ENCODE measurements at regions not wholly inside any gene's neighbourhood (a gene's known extent, or its start where the extent isn't known, plus 50 kb on each side); places are given as distances from the start of the nearest gene placed in this dataset.
"Not testable (repeated sequence)": the region's sequence is repeated elsewhere in the genome, so short reads cannot be mapped to it uniquely, and the experiment has no call there.

DNA sequence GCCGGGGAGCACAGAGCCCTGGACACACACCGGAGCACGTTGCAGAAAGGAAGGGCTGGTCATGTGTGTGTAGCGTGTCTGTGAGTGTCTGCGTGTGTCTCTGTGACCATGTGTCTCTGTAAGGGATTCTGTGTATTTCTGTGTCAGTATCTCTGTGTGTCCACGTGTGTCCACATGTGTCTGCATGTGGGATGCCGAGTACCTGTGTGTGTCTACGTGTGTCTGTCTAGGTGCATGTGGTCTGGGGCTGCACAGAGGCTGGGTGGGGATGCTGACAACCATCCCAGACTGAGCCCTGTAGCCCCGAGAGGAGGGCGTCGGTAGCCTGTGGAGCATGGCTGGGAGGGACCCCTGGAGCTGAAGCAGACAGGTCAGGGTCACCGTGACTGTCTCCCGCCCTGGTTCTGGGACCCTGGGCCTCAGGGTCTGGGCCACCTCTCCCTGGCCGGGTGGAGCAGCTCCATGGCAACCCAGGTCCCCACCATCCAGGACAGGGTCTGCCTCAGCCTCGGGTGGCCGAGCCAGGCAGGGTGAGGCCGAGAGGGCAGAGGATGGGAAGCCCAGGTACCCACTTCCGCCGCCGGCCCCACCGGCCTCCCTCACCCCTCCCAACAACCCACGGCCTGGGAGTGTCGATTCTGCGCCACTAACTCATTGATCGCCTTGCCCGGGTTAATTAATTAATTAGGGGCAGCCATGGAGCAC lies 122.7 kb downstream of the FAM53A start:
- DNase-seq (ENCODE audit: low read depth), result no peak

DNA sequence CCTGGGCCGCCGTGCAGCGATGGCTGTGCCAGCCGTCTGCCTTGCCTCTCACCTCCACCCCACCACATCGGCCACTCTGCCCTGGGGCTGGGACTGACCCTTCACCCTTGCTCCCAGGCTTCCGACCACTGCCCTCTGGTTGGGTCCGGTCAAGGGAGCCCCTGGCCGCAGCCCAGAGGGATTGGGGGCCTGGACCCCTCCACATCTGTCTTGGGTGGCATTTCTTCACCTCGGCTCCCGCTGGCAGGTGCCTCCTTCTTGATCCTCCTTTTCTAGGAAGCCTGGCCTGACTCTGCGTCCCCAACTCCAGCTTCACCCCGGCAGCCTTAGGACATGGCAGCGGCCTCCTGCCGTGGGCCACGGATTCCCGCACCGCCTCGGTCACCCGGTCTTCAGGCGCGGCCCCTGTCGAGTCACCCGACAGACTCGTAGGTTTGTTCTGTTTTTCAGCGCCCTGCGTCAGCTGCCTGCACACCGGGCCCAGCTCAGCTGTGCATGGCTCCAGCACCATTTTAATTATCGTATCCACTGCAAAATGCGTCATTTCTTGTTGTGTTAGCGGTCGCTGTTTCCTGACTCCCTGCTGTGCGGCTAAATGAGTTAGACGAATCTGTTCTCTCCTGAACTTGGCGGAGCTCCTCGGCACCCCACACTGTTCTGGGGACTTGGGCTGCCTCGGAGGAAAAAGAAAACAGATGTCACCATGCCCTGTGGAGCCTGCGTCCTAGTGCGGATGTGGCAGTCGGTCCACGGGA lies 124.0 kb downstream of the FAM53A start:
- no peak for DNase-seq (ENCODE audit: low read depth)

DNA sequence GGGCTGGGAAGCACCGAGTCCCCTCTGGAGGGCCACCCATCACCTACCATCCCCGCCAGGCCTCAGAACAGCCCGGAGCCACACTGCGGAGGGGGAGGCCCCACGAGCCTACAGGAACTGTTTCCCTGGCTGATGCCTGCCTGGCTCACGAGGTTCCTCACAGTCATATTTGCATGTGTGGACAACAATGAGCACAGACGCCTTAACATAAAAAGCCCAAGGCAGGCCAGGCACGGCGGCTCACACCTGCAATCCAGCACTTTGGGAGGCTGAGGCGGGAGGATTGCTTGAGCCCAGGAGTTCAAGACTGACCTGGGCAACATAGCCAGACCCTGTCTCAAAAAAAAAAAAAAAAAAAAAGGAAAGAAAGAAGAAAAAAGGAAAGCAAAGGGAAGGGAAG lies 125.9 kb downstream of the FAM53A start:
- no peak for DNase-seq (ENCODE audit: low read depth)

DNA sequence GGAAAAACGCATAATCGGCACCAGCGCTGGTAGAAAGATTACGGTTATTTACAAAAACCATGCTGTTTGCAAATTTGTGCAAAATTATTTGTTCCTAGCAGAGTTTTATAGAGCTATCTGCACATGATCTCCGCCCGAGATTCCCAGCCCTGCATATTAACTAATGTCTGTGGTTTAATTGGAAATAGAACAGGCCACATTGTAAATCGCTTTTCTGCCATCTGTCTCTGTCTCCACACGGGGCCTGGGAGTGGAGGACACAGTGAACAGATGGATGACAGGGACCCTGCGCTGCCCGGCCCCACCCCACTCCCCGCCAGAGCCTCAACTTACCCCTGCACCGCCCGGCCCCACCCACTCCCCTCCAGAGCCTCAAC lies 126.9 kb downstream of the FAM53A start:
- DNase-seq (ENCODE audit: low read depth), result no peak

DNA sequence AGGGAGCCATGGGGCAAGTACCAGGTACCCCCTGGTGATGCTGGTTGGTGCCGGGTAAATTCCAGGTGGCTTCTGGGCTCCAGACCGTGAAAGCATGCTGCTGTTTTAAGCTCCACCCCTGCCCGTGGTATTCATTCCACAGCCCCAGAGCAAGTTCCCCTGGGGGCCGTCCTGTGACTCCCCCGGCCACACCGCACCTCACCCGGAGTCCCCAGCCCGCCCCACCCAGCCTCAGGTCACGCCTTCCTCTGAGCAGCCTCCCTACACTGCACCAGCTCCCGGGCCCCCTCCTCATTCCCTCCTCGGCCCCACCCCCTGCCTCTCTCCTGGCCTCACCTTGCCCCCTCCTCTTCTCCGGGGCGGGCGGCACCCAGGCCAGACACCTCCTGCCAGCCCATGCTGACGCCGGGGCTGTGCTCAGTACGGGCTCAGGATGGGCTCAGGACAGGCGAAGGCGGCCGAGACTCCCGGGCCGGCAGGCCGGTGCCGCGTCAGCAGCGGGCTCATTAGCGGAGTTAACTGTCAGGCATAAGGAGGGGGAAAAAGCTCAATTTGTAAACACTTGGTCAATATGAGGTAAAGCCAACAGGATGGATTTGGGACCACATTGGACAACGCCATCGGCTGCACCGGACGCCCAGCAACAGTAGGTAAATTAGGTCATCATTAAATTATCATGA lies 127.4 kb downstream of the FAM53A start:
- no peak for DNase-seq (ENCODE audit: low read depth)

DNA sequence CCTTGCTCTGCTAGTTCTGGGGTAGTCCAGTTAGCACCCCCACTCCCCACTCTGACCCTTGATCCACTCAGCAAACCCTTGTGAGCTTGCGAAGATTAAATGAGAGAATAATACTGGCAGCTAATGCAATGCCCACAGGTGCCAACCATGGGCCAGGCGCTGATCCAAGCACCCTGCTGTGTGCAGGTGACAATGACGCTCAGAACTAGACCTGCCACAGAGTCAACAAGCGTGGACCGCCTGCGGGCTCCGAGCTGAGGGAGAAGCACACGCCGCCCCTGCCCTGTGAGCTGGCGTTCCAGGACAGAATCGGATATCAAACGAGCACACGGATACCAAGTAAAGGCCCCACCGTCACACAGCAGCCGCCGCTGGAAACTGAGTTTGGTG lies 129.2 kb downstream of the FAM53A start:
- DNase-seq (ENCODE audit: low read depth), result no peak

DNA sequence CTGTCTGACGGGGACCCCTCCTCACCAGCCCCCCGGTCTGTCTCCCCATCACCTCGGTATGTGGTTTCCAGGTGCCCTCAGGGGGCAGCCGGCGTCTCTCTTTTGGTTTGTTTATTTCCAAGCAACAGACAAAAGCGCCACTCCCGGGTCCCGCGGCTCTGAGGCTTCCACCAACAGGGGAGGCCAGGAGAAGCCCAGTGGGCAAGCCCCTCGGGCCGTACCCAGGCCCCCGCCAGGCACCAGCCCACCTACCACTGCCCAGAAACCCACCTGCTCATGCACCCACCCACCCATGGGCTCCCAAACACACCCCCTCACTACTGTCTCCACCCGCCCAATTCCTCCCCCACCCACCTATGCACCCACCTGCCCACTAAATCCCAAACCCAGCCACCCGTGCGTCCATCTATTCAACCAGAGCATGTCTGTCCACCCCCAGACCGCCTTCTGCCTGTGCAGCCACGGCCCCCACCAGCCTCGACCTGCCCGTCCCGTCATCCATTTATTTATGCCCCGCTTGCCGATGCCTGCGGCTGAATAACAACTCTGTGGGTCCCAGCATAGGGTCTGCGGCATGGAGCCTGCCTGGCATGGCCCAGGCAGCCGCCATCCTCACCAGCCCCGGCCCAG lies 129.8 kb downstream of the FAM53A start:
- no peak for DNase-seq (ENCODE audit: low read depth)

DNA sequence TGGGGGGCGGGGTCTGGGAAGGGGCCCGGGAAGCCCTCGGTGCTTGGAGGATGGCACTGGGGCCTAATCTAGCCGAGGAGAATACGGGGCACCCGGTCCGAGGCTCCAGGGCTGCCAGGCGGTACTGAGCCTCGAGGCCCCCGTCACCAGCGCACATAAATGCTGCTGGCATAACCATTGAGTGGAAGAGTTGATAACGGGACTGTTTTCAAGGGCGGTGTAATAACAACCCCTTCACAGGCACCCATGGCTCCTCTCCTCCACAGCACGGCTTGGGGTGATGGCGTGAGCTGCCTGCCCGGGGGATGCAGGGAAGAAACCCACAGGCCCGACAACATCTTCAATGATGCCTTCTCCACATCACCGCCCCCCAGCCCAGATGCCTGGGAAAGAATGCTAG lies 130.7 kb downstream of the FAM53A start:
- DNase-seq (ENCODE audit: low read depth), result no peak

DNA sequence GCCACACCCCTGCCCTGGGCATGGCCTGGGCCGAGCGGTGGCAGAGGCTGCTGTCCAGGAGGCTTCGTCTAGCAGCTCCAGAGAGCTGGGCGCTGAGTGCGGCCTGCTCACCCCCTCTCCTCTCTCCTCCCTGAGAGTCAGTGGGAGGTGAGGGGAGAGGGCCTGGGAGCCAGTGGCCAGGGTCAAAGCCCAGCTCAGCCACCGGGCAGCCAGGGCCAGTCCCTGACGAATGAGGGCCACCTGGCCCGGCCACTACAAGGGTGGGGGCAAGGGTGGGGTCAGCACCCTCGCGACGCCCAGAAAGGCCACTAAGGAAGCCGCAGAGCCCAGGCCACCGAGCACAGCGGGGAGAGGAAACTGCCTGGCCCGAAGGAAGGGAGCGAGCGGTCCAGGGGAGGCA lies 131.7 kb downstream of the FAM53A start:
- no peak for DNase-seq (ENCODE audit: low read depth)

DNA sequence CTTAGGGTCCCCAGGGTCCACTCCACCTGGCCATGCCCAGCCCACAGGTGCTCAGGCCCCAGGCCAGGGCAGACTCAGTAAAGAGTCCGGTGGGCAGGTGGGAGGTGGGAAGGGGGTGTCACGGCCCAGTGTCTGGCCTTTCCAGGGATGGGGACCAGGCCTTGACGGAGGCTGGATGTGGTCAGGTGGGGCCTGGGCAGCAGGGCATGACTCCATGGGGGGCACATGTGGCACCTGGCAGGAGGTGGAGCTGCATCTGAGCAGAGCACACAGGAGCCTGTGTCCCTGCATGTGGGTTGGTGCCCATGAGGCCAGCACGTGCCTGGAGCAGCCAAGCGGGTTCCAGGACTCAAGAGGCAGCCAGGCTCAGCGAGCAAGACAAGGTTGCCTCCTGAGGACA lies 132.9 kb downstream of the FAM53A start:
- DNase-seq (ENCODE audit: low read depth), result no peak

DNA sequence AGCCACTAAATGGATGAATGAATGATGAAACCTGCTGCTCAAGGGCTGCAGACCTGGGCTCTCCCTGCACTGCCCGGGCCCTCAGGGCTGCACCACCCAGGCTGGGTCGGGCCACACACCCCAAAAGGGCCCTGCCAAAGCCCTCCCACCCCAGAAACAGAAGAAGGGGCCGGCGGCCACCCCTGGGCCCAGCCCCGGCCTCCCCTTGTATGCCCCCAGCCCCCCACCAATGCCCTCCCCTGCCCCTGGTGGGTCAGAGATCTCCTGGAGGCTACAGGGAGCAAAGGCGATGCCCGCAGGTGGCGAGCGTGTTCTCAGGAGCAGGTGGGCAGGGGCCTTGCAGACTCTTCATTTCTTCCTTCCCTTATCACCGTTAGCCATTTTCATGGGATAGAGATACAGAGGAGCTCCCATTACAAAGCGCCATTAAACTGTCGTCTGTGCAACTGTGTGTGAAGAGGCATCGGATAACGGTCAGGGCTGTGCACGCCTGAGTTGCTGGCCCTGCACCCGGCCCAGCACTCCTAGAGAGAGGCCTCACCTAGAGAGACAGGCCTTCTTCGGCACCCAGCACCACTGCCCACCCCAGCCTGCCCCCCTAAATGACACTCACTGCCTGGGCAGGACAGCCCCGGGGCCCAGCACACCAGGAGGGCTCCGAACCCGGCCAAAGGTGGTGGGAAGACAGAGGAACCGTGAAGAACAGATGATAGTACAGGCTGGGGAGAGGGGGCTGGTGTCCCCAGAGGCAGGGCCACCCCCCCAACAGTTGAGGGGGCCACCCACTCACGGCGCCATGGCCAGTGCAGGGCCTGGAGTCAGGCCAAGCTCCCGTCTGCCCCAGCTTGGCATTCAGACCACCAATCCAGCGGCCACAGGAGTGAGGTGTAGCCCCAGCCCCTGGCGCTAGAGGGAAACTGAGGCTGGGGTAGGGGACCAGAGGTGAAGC lies 133.7 kb downstream of the FAM53A start:
- no peak for DNase-seq (ENCODE audit: low read depth)

DNA sequence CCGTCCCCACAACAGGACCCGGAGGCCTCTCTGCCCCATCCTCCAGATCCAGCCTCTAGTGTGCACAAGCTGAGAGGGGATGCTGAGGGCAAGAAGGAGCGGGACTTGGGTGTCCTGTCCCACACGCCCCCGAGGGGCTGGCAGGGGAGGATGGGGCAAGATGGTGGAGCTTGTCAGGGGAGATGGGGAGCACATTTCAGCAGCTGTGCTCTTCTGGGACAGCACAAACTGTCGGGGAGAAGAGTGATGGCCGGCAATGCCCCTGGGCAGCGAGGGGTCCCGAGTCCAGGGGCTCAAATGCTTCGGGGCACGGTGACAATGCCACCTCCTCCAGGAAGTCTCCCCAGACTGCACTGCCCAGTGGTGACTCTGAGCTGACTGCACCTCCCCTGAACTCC lies 134.5 kb downstream of the FAM53A start:
- no peak for DNase-seq (ENCODE audit: low read depth)

DNA sequence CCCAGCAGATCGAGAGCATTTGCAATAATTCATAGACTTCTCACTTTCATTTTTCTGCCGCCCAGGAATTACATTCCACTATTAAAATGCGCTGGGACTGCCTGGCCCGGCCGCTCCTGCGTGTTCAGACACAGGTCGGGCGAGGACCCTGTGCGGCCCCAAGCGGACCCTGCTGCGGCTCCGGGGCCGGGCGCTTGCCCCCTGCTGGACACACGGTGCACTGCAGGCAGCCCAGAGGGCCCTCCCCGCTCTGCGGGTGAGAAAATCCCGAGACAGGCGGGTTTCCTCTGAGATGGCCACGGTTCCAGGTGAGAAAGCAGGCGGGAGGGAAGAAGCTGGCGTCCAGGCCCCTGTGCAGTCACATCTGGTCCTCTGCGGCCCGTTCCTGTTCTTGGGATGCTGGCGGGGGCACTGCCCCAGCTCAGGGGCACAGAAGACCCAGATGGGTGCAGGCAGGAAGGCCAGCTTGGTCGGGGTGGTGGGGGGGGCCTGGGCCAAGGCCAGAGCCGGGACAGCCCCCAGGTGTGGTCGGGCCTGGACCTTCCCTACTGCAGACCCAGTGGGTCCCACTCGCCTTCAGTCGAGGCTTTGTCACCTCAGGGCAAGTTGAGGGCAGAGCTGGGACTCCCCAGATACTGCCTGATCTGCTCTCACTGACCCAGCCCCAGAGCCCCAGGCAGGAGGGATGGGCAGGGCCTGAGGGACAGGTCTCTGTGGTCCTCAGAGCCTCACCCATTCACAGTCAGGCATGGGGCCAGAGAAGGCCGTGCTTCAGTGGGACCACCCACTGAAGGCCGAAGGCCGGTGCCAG lies 135.1 kb downstream of the FAM53A start:
- peak; percentile 42 for DNase-seq (ENCODE audit: low read depth)

DNA sequence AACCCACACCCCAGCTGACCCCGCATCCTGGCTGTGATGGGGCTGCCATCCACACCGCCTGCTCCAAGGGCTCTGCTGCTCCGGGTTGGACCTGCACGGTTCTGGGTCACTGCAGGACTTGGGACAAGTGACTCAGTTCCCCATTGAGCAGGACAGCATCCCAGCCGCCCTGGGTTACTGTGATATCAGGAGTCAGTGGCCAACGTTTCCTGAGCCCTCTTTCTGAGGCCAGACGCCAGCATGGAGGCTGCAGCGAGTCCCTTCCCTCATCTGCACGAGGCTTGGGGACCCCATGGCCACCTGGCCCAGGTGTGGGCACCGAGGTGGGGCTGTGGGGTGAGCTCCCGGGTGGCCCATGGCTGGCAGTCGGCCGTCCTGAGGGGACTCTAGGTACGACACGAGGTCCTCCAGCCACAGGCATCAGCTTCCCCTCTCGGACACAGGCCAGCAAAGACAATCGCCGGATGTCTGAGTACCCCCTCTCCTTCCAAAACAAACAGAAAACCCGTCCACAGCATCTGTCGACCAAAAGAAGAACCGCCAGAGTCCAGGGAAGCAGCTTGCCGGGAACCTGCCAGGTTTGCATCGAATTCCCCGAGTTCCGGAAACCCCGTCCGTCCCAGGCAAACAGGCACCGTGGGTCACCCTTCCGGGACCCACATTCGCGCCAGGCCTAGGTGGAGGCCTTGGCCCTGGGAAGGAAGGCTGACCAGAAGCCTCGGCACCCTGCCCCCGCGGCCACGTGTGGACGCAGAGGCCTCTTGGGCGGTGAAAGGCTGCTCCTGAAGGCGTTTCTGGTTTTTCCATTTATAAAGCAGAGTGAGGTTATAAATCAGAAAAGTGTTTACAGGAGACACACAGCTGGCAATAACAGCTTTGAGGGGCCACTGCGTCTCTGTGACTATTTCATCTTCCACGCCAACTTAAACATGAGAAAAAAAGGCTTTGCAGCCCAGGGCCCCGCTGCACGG lies 136.0 kb downstream of the FAM53A start:
- DNase-seq (ENCODE audit: low read depth), result no peak

DNA sequence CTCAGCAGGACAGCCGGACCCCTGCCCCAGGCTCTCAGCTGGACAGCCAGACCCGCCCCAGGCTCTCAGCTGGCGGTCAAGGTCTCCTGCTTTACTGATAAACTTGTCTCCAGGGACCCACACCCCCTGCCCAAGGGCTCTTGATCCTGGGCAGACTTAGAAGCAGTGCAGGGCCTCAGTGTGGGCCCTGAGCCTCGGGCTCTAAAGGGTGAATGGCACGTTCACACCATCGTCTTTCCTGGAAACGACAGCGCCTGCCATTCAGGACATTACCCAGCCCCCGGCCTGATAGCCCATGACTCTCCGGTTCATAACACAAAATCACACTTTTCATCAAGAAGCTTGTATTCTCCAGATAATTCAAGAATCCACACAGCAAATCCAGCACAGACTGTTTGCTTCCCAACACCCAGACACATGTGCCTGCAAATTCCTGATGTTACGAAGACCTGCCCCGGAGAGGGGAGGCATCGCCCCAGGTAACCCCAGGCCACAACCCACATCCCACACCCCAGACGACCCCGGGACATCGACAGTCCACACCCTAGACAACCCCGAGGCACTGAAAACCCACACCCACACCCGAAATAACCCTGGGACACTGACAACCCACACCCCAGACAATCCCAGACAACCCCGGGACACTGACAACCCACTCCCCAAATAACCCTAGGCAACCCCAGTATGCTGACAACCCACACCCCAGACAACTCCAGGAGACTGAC lies 136.8 kb downstream of the FAM53A start:
- no peak for DNase-seq (ENCODE audit: low read depth)

DNA sequence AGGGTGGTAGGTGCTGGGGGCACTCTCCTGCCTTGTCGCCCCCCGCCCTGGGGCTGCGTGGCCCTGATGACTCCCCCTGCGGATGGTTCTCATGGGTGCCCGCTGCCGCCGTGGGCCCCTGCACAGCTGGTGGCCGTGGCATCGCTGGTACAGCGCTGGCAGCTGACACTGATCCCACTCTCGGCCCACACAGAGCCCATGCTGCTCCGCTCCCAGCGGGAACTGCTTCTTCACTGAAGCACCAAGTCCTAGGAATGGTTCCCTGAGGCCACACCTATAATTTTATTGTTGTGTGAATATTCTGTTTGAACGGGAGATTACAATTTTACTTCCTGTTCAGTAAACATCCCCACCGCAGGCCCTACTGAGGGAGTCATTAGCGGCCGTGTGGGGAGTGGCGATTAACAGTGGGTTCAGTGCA lies 138.6 kb upstream of the NKX1-1 start:
- no peak for DNase-seq (ENCODE audit: low read depth)

DNA sequence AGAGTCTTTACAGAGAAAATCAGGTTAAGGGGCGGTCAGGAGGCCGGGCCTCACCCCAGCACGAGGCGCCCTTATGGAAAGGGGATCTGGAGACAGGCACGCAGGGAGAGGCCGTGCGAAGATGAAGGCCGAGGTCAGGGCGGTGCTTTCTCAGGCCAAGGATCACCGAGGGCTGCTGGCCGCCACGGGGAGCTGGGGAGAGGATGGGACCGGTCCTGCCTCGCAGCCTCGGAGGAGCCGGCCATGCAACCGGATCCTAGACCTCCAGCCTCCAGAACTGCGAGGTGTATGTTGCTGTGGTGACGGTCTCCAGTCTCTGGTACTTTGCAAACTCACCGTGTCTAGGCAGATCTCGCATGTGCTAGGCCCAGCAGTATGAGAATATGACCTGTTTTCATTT lies 138.2 kb upstream of the NKX1-1 start:
- not testable (repeated sequence) for DNase-seq (ENCODE audit: low read depth)

DNA sequence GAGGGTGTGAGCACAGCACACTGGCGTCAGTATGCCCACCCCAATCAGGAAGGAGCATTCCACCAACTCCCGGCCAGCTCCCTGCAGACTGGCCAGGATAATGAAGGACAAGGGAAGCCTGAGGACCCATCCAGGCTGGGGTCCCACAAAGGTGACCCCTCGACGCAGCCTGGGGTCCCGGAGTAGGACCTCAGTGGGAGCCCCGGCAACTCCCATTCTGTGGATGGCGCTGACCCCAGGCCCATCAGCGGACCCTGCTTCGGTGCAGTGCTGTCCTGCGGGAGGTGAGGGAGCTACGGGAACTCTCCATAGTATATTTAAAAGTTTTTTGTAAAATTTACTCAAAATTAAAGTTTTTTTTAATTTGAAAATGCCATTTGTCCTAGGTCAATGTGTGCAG lies 137.7 kb upstream of the NKX1-1 start:
- no peak for DNase-seq (ENCODE audit: low read depth)

DNA sequence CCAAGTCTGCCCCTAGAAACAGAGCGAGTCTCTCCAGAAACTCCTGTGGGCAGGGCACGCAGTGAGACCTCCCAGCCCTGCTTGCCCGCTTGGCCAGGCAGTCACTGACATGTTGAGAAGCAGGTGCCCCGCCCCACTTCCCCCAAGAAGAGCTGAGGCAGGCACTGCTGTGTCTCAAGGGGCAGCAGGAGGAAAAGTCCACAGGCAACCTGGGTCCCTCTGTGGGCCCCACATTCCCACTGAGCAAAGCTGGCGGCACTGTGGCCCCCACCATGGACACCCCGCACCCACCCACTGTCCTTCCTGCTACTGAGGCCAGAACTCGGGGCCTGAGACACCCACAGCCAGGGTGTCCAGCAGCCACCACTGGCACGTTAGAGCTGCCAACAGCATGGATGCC lies 137.3 kb upstream of the NKX1-1 start:
- DNase-seq (ENCODE audit: low read depth), result no peak

All from stimulated activated CD8-positive, alpha-beta memory T cell treated with anti-CD3 and anti-CD28 coated beads, Interleukin-4, amount 100 ng/mL, for 24 hours (primary cell).